AG09309 (cell line): ENCODE measurements at regions not wholly inside any gene's neighbourhood (a gene's known extent, or its start where the extent isn't known, plus 50 kb on each side); places are given as distances from the start of the nearest gene placed in this dataset.

Experiments
- DNase-seq: peaks from one replicate; pipeline ENCODE4 v3.0.0-alpha.2; 2010; ENCODE audit warnings: low read depth
- H3K4me3 ChIP-seq: 2 replicates; pipeline ENCODE4 v1.5.1; 2011; ENCODE audit warnings: mild to moderate bottlenecking, low read depth, low read length, moderate library complexity; ENCODE audit not compliant: control insufficient read depth
- CTCF ChIP-seq: IDR thresholded peaks from 2 replicates; pipeline ENCODE4 v1.5.1; 2011; ENCODE audit warnings: mild to moderate bottlenecking, low read depth, low read length, inconsistent platforms; ENCODE audit not compliant: insufficient read depth, control insufficient read depth; ENCODE audit errors: missing control alignments

- no peak overlapping the region for H3K4me3 ChIP-seq
- no peak for DNase-seq
- TF ChIP-seq CTCF = no peak
These were observed 433.5 kb downstream of the PLOD2 start for GRCh38 chr3:145727476-145727875.

GRCh38 chr3:145735631-145736030 is 425.4 kb downstream of the PLOD2 start:
- TF ChIP-seq CTCF = no peak
- no peak for DNase-seq
- H3K4me3 ChIP-seq = no peak overlapping the region

DNA sequence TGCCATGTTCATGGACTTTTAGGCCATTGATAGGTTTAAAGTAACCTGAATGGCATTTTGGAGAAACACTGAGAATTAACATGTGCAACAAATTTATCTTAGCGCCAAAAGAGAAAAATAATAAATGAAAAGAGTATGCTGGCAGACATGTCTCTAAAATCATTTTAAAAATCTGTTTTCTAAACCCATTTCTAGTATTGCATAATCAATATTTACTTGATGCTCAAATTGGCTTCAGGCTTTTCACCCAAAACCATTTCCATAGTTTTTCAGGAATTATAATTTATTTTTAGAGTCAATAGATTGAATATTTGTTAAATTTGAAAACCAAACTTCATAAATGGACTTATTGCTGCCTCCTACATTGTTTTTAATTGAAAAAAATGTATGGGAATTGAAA is 423.0 kb downstream of the PLOD2 start:
- DNase-seq = no peak
- no peak overlapping the region for H3K4me3 ChIP-seq
- TF ChIP-seq CTCF = no peak

GRCh38 chr3:145739926-145740325 is 421.1 kb downstream of the PLOD2 start:
- H3K4me3 ChIP-seq = no peak overlapping the region
- TF ChIP-seq CTCF = no peak
- DNase-seq = no peak

- TF ChIP-seq CTCF = no peak
These were observed 410.3 kb downstream of the PLOD2 start for GRCh38 chr3:145750657-145751056.

DNA sequence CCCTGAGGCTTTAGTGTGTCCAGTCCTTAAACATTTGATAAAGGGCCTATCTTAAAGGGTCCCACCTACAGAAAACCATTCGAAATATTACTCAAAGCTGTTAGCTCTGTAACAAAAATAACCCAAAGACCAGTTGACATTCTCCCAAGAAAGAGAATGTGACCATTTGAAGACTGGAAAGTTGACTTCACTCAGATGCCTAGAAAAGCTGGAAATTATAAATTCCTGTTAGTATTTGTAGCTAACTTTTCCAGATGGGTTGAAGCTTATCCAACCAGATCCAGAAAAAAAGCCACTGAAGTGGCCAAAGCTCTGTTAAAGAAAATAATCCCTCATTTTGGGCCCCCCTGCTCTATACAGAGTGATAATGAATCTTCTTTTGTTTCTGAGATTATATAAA is 408.4 kb downstream of the PLOD2 start:
- H3K4me3 ChIP-seq = no peak overlapping the region
- no peak for DNase-seq
- TF ChIP-seq CTCF = no peak

More at GRCh38 chr3:145750657-145751056, 410.3 kb downstream of the PLOD2 start:
- no peak overlapping the region for H3K4me3 ChIP-seq
- DNase-seq = no peak
